ENCODE measurements at regions not wholly inside any gene's neighbourhood (a gene's known extent, or its start where the extent isn't known, plus 50 kb on each side); places are given as distances from the start of the nearest gene placed in this dataset.

DNA sequence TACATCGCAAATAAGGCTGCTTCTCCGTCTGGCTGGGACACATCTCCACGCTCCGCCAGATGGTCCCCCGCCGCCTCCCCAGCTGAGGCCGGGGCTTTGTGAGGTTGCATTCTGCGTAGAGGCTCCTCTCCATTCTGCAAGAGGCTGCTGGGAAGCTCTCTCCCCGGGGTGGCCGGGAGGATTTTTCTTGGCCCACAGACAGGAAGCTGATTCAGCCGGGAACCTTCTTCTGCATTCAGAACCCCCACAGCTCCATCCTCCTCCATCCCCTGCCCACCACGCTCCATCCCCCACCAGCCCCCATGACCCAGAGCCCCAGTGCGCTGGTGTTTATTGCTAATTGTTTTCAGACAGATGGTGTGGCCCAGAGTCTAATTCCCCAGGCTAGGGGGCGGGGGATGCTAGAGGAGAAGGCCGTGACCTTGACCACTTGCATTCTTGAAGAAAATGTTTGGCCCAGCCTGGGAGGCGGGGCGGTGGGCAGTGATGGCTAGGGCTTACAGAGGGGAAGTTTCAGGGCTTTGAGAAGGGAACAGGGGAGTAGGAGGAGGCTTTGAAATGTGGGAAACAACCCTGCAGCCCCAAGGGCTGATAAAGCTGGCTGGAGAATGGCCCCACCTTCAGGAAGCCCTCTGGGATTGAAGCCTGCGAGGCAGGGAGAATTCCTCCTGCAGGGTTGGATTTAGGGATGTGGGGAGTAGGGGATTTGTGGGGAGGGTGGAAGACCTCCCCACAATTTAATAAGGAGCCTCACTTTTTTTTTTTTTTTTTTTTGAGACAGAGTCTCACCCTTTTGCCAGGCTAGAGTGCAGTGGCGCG, 88.5 kb upstream of the NCOR2 start (continued):
- TF ChIP-seq, protein P1, sequence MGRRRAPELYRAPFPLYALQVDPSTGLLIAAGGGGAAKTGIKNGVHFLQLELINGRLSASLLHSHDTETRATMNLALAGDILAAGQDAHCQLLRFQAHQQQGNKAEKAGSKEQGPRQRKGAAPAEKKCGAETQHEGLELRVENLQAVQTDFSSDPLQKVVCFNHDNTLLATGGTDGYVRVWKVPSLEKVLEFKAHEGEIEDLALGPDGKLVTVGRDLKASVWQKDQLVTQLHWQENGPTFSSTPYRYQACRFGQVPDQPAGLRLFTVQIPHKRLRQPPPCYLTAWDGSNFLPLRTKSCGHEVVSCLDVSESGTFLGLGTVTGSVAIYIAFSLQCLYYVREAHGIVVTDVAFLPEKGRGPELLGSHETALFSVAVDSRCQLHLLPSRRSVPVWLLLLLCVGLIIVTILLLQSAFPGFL (CRISPR knock-in tag; IDR thresholded peaks at IDR 0.05; ENCODE audit: borderline replicate concordance) = no peak
- TF ChIP-seq, protein P2, sequence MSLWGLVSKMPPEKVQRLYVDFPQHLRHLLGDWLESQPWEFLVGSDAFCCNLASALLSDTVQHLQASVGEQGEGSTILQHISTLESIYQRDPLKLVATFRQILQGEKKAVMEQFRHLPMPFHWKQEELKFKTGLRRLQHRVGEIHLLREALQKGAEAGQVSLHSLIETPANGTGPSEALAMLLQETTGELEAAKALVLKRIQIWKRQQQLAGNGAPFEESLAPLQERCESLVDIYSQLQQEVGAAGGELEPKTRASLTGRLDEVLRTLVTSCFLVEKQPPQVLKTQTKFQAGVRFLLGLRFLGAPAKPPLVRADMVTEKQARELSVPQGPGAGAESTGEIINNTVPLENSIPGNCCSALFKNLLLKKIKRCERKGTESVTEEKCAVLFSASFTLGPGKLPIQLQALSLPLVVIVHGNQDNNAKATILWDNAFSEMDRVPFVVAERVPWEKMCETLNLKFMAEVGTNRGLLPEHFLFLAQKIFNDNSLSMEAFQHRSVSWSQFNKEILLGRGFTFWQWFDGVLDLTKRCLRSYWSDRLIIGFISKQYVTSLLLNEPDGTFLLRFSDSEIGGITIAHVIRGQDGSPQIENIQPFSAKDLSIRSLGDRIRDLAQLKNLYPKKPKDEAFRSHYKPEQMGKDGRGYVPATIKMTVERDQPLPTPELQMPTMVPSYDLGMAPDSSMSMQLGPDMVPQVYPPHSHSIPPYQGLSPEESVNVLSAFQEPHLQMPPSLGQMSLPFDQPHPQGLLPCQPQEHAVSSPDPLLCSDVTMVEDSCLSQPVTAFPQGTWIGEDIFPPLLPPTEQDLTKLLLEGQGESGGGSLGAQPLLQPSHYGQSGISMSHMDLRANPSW (CRISPR knock-in tag; conservative IDR thresholded peaks at IDR 0.05; ENCODE audit: low read depth) = no peak
- TF ChIP-seq ZNF219 (CRISPR knock-in tag; IDR thresholded peaks at IDR 0.05; ENCODE audit: borderline replicate concordance) = no peak
- TF ChIP-seq, protein P3, sequence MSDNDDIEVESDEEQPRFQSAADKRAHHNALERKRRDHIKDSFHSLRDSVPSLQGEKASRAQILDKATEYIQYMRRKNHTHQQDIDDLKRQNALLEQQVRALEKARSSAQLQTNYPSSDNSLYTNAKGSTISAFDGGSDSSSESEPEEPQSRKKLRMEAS (CRISPR knock-in tag; IDR thresholded peaks at IDR 0.05) = 0 out of 2 replicates have a peak, but pooled peaks have one; percentile 30
- TF ChIP-seq CREM (CRISPR knock-in tag; IDR thresholded peaks at IDR 0.05) = no peak

DNA sequence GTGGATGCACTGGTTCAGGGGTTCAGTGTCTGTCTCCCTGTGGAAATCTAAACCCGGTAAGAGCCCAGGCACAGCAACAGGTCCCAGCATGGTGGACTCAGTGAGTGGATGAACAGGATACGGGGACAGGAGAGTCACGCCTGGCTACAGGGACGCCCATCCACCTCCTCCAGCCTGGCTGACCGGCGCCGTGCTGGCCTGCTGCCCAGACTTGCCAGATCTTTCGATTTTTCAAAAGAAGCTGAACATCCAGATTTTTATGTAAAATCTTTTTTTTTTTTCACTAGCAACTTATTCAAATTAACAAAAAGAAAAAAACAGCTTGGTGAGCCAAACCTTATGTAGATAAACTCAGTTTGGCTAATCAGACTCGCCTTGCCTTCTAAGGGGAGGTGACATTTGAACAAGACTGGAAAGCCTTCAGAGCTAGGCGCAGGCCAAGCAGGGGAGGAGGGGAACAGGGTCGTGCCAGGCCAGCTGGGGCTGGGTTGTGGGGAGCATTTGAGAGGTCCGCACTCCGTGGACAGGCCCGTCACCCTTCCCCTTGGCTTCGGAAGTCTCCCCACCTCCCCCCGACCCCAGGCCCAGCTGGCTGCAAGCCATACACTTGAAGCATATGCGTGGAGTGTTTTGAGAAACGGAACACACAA, 87.8 kb upstream of the NCOR2 start:
- POLR2A ChIA-PET = interaction anchor here (0.6 to 0.7 kb wide), 2 partner anchors 20 to 1289 kb away, joined by 3 read pairs; no protein-coding TSS in a partner anchor
- DNase-seq (ENCODE audit: low spot score) = peak; percentile 33
- Mint-ChIP-seq H3K4me1 (peaks cover 27% of the 10 kb centered on the region), H3K27me3 (ENCODE audit: low read depth) (no peaks in the 10 kb centered on the region), H3K36me3 (peaks cover 5% of the 10 kb centered on the region), H3K4me3 (peak overlapping the region; percentile 39; the same call in 1 of the 2 replicates), H3K27ac (no peak overlapping the region; the same call in 1 of the 2 replicates), H3K9me3 (peaks cover 12% of the 10 kb centered on the region)
- ATAC-seq = peak; percentile 48
- TF ChIP-seq, protein P4, sequence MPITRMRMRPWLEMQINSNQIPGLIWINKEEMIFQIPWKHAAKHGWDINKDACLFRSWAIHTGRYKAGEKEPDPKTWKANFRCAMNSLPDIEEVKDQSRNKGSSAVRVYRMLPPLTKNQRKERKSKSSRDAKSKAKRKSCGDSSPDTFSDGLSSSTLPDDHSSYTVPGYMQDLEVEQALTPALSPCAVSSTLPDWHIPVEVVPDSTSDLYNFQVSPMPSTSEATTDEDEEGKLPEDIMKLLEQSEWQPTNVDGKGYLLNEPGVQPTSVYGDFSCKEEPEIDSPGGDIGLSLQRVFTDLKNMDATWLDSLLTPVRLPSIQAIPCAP (CRISPR knock-in tag; IDR thresholded peaks at IDR 0.05) = no peak
- TF ChIP-seq, protein P3 (CRISPR knock-in tag; IDR thresholded peaks at IDR 0.05) = no peak
- TF ChIP-seq ELF4 (CRISPR knock-in tag; IDR thresholded peaks at IDR 0.05; ENCODE audit: low read depth) = no peak
- no peak for TF ChIP-seq ZNF423 (CRISPR knock-in tag; IDR thresholded peaks at IDR 0.05)
- no peak for TF ChIP-seq SMAD3 (CRISPR knock-in tag; IDR thresholded peaks at IDR 0.05; ENCODE audit: borderline replicate concordance)
- TF ChIP-seq, protein P5, sequence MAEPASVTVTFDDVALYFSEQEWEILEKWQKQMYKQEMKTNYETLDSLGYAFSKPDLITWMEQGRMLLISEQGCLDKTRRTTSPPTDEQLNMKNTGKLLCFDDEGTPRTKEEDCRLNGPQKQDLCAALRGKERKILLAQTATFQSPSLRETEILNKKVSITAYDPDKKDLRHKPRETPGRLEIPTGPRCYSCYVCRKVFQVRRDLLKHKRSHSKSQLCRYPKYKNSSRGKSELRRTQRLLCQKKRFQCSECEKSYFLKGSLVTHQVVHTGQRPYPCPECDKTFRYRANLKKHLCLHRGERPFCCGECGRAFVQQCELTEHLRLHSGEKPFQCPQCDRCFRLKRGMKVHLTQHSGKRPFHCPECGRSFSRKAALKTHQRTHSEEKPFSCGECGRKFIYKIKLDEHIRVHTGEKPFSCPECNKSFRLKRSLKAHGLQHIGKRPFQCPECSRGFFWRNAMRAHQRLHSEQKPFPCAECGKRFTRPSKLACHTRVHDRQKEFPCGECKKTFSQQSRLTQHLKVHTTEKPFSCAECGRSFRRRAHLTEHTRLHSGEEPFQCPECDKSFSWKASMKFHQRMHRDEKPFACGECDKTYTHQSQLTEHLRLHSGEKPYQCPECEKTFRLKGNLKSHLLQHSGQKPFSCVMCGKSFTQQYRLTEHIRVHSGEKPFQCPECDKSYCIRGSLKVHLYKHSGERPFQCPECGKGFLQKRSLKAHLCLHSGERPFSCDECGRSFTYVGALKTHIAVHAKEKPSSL (CRISPR knock-in tag; conservative IDR thresholded peaks at IDR 0.05) = no peak
- TF ChIP-seq, protein P6, sequence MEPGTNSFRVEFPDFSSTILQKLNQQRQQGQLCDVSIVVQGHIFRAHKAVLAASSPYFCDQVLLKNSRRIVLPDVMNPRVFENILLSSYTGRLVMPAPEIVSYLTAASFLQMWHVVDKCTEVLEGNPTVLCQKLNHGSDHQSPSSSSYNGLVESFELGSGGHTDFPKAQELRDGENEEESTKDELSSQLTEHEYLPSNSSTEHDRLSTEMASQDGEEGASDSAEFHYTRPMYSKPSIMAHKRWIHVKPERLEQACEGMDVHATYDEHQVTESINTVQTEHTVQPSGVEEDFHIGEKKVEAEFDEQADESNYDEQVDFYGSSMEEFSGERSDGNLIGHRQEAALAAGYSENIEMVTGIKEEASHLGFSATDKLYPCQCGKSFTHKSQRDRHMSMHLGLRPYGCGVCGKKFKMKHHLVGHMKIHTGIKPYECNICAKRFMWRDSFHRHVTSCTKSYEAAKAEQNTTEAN (CRISPR knock-in tag; IDR thresholded peaks at IDR 0.05) = no peak
- TF ChIP-seq, protein P7, sequence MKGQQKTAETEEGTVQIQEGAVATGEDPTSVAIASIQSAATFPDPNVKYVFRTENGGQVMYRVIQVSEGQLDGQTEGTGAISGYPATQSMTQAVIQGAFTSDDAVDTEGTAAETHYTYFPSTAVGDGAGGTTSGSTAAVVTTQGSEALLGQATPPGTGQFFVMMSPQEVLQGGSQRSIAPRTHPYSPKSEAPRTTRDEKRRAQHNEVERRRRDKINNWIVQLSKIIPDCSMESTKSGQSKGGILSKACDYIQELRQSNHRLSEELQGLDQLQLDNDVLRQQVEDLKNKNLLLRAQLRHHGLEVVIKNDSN (CRISPR knock-in tag; IDR thresholded peaks at IDR 0.05) = no peak
- TF ChIP-seq CREB1 (CRISPR knock-in tag; IDR thresholded peaks at IDR 0.05) = no peak
- TF ChIP-seq NR1H2 (CRISPR knock-in tag; IDR thresholded peaks at IDR 0.05) = no peak
- TF ChIP-seq, protein P8, sequence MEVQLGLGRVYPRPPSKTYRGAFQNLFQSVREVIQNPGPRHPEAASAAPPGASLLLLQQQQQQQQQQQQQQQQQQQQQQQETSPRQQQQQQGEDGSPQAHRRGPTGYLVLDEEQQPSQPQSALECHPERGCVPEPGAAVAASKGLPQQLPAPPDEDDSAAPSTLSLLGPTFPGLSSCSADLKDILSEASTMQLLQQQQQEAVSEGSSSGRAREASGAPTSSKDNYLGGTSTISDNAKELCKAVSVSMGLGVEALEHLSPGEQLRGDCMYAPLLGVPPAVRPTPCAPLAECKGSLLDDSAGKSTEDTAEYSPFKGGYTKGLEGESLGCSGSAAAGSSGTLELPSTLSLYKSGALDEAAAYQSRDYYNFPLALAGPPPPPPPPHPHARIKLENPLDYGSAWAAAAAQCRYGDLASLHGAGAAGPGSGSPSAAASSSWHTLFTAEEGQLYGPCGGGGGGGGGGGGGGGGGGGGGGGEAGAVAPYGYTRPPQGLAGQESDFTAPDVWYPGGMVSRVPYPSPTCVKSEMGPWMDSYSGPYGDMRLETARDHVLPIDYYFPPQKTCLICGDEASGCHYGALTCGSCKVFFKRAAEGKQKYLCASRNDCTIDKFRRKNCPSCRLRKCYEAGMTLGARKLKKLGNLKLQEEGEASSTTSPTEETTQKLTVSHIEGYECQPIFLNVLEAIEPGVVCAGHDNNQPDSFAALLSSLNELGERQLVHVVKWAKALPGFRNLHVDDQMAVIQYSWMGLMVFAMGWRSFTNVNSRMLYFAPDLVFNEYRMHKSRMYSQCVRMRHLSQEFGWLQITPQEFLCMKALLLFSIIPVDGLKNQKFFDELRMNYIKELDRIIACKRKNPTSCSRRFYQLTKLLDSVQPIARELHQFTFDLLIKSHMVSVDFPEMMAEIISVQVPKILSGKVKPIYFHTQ (CRISPR knock-in tag; IDR thresholded peaks at IDR 0.05) = no peak
- CTCF ChIA-PET = interaction anchor here (0.7 to 2.2 kb wide), 17 partner anchors 9 to 256 kb away, joined by 3 to 15 read pairs (median 4); no protein-coding TSS in a partner anchor

All from WTC11 (cell line).